GM19395 (cell line): ENCODE measurements at regions not wholly inside any gene's neighbourhood (a gene's known extent, or its start where the extent isn't known, plus 50 kb on each side); places are given as distances from the start of the nearest gene placed in this dataset.
"Not testable (repeated sequence)": the region's sequence is repeated elsewhere in the genome, so short reads cannot be mapped to it uniquely, and the experiment has no call there.

Experiments
- ATAC-seq: cut with Tn5 transposase; IDR thresholded peaks from one replicate; pipeline ENCODE4 v1.9.1; 2021; ENCODE audit warnings: mild to moderate bottlenecking, moderate library complexity; ENCODE audit not compliant: unreplicated experiment

GRCh38 chr1:220412382-220412781 lies 115.6 kb upstream of the MARK1 start:
- not testable (repeated sequence) for ATAC-seq

- no peak for ATAC-seq
Measured at GRCh38 chr1:220410611-220411010, 117.3 kb upstream of the MARK1 start.

GRCh38 chr1:220409771-220410595 lies 118.0 kb upstream of the MARK1 start:
- no peak for ATAC-seq

- no peak for ATAC-seq
Measured at GRCh38 chr1:220407191-220407590, 120.7 kb upstream of the MARK1 start.

DNA sequence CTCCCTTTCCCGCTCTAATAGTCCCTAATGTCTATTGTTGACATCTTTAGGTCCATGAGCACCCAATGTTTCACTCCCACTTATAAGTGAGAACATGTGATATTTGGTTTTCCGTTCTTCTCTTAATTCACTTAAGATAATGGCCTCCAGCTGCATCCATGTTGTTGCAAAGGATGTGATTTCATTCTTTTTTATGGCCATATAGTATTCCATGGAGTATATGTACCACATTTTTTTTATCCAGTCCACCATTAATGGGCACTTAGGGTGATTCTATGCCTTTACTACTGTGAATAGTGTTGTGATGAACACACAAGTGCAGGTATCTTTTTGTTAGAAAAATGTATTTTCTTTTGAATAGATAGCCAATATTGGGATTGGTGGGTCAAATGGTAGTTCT lies 126.0 kb upstream of the RAB3GAP2 start:
- no peak for ATAC-seq

DNA sequence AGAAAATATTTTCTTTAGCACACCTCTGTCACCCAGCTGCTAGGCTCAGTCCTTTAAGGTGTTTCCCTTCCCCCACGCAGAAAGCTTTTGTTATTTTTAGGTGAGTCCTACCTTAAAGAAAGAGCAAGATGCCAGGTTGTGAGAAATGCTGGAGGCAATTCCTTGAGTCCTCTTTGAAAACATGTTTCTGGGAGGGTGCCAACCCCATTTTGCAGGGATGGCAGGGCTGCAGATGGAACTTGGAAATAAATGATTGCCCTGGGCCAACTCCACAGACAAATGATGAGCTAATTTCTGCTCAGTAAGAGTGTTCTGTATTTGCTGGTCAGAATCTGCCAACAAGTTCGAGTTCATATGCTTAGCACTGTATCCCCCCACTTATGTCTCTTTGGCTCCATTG lies 119.2 kb upstream of the RAB3GAP2 start:
- ATAC-seq: no peak

DNA sequence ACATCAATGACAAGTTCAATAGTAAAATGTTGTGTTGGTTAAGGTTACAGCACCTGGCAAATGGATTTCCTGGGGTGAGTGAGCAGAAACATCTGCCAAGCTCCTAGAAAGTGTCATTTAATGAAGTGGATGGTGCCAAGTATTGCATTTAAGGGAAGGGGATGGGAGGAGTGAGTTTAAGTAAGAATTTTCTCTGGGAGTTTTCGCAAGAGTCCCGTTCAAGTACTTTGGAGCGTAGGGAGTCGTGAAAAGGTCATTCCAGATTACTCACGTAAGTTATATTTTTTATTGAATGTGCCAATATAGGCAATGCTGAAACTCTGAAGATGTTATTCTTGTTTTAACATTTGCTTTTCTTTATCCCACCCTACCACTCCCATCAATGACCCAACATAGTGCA lies 117.4 kb upstream of the RAB3GAP2 start:
- no peak for ATAC-seq

GRCh38 chr1:220386494-220387195 lies 114.4 kb upstream of the RAB3GAP2 start:
- no peak for ATAC-seq

- ATAC-seq: no peak
Measured at GRCh38 chr1:220385158-220385557, 112.9 kb upstream of the RAB3GAP2 start.

GRCh38 chr1:220382994-220383393 lies 110.7 kb upstream of the RAB3GAP2 start:
- no peak for ATAC-seq

DNA sequence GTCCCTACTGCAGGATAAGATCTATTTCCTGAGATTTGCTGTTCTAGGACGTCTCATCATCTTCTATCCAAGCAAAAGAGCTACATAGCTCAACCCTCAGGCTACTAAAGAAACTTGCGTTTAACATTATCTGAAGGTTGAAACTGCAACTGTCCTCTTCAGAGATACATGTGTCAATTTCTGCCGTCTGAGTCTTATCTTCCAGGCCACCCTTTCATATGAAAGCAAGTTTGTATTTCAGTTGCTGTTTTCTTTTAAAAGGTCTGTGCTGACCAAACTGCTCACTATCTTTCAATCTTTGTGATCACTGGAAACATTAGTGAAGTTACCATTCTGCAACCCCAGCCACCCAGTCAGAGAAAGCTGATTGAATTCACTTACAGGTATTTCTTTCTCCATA lies 108.6 kb upstream of the RAB3GAP2 start:
- peak; percentile 56 for ATAC-seq

- ATAC-seq: no peak
Measured at GRCh38 chr1:220378571-220379302, 106.5 kb upstream of the RAB3GAP2 start.

DNA sequence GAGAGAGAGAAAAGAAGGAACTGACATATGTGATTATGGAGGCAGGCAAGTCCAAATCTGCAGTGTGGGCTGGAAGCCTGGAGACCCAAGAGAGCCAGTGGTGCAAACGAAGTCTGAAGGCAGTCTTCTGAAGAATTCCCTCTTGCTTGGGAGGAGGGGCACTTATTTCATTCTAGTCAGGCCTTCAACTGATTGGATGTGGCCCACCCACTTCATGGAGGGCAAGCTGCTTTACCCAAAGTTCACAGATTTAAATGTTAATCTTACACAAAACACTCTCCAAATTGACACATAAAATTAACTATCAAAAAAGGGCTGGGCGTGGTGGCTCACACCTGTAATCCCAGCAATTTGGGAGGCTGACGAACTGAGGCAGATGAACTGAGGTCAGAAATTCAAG lies 103.5 kb upstream of the RAB3GAP2 start:
- ATAC-seq: no peak

DNA sequence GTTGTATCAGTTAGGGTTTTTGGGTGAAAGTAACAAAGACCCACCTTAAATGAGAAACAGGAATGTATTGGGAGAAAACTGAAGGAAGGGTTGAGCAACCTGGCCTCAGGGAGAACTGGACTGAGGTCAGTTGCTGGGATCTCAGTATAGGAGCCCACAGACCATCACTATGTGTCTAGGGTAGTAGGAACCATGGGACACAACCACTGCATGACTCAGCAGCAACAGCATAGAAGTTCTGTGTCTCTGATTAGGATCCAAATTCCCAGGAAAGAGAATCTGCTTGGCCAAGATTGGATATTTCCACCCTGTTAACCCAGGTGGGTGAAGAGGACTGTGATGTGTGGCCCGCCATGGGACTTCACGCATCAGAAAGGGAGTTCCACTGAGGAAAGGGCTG lies 102.2 kb upstream of the RAB3GAP2 start:
- no peak for ATAC-seq

DNA sequence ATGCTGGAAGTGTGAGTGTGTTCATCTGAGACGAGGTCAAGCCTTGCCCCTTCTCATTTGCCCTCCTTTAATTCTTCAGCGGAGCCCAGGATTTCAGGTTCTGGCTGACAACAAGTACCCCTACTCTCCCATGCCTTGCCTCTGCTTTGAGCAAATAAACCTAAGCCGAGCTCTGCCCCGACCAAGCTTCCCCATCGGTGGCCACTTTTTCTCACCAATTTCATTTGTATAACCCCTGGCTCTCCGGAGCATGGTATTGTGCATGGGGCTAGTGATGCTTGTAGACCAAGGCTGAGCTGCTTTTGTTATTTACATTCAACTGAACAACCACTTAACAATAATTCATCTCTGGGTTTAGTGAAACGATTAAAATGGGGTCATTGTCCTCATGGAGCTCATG lies 100.2 kb upstream of the RAB3GAP2 start:
- ATAC-seq: no peak

GRCh38 chr1:220371324-220371723 lies 99.1 kb upstream of the RAB3GAP2 start:
- no peak for ATAC-seq

GRCh38 chr1:220370041-220370700 lies 97.9 kb upstream of the RAB3GAP2 start:
- ATAC-seq: no peak

DNA sequence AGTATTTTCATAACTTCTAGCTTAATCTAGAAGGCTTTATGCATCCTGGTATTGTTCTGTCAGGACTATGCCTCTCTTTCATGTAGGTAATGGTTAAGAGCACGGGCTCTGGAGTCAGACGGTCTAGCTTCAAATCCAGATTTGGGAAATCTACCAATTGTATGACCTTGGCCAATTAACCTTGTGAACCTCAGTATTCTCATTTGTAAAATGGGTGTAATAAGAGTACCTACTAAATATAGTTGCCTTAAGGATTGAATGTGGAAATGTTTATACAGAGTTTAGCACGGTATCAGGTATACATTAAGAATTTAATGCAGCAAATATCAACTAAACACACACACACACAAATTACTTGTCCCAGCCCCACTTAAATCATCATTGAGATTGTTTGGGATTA lies 97.3 kb upstream of the RAB3GAP2 start:
- no peak for ATAC-seq

GRCh38 chr1:220368352-220369265 lies 96.4 kb upstream of the RAB3GAP2 start:
- ATAC-seq: no peak

DNA sequence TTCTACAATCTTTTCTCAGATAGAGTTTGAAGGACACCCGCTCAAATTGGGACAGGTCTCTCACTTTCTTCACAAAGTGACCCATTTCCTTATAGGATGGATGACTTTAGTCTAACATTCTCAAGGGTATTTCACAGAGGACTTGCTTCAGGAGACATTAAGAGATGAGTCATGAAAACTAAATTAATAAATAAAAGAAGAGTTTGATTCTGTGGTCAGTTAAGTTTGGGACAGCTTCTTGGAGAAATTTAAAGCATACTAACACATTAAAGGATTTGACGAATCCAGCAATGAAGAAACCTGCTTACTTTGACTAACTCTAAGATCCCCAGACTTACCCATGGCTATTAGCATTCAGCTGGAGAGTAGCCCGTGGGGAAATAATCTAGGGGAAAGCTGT lies 95.6 kb upstream of the RAB3GAP2 start:
- no peak for ATAC-seq
